Transverse colon (tissue), 4 donors: ENCODE measurements at regions not wholly inside any gene's neighbourhood (a gene's known extent, or its start where the extent isn't known, plus 50 kb on each side); places are given as distances from the start of the nearest gene placed in this dataset.

Experiments
- DNase-seq: peaks from one replicate; pipeline ENCODE4 v3.0.0-alpha.2; 2019
- H3K27ac ChIP-seq, 4 donors: fragments of 200-600 bp; sonication (generic); 2 replicates each; pipeline ENCODE4 v1.5.1; 2016 to 2018; ENCODE audit warnings: inconsistent platforms in 4 of 4
- H3K27me3 ChIP-seq: fragments of 200-600 bp; sonication (generic); 2 replicates; pipeline ENCODE4 v1.5.1; 2017; ENCODE audit warnings: inconsistent platforms
- H3K36me3 ChIP-seq, 4 donors: fragments of 200-600 bp; sonication (generic); 2 replicates each; pipeline ENCODE4 v1.5.1; 2017 to 2019; ENCODE audit warnings: inconsistent platforms in 4 of 4
- H3K4me1 ChIP-seq, 4 donors: fragments of 200-600 bp; sonication (generic); 2 replicates each; pipeline ENCODE4 v1.5.1; 2017 to 2020; ENCODE audit warnings: inconsistent platforms in 4 of 4
- H3K4me3 ChIP-seq, 4 donors: fragments of 200-600 bp; sonication (generic); 1 replicate in 1 of 4; 2 replicates in 3 of 4; pipeline versions ENCODE4 v1.5.1 to v1.6.1; 2017 to 2019; ENCODE audit warnings: inconsistent platforms in 4 of 4
- H3K9me3 ChIP-seq, 2 donors: fragments of 200-600 bp; sonication (generic); 2 replicates each; pipeline ENCODE4 v1.5.1; 2017 to 2019; ENCODE audit warnings: inconsistent platforms in 2 of 2
- EP300 ChIP-seq: sonication (generic); formaldehyde crosslinking; IDR thresholded peaks from one replicate; pipeline ENCODE4 v1.6.1; 2017; ENCODE audit warnings: antibody characterized with exemption, low read depth
- POLR2A ChIP-seq: fragments of 450-650 bp; IDR thresholded peaks from one replicate; pipeline ENCODE4 v1.6.1; 2016; ENCODE audit warnings: antibody characterized with exemption, mild to moderate bottlenecking, moderate library complexity
- POLR2AphosphoS5 ChIP-seq, 3 donors: sonication (generic); formaldehyde crosslinking; IDR thresholded peaks; one replicate each; pipeline ENCODE4 v1.6.1; 2016; ENCODE audit warnings: antibody characterized with exemption in 3 of 3
- WGBS, 2 donors: methylation state at CpG; one replicate each; pipeline ENCODE4 v1.1.5; 2018; ENCODE audit warnings: low coverage in 1 of 2; 5-methylcytosine and 5-hydroxymethylcytosine counted together
- in situ Hi-C, 4 donors: fragments of 200-750 bp; cut with MboI; loops; one replicate each; pipeline versions ENCODE4 v1.15.0 to v1.15.1; 2017; ENCODE audit warnings: low sequenced_read_pairs in 3 of 4, low pct_ligation_motif_present in 1 of 4, low pct_unique_long_range_greater_than_20kb in 1 of 4
- intact Hi-C: fragments of 100-400 bp; cut with DNase I; formaldehyde crosslinking; loops from one replicate; pipeline ENCODE4 v1.15.1; 2023; ENCODE audit warnings: low total_unique reads
- TF ChIP-seq, protein P1 (sequence below), 5 experiments: fragments of 200-600 bp in 3 of 5; fragments of 450-650 bp in 2 of 5; sonication (generic) in 3 of 5; IDR thresholded peaks; 1 replicate in 2 of 5; 2 replicates in 3 of 5; pipeline ENCODE4 v1.5.1; 2016 to 2017; ENCODE audit warnings: antibody characterized with exemption in 5 of 5, inconsistent platforms in 3 of 5, mild to moderate bottlenecking in 2 of 5, moderate library complexity in 1 of 5

DNA sequence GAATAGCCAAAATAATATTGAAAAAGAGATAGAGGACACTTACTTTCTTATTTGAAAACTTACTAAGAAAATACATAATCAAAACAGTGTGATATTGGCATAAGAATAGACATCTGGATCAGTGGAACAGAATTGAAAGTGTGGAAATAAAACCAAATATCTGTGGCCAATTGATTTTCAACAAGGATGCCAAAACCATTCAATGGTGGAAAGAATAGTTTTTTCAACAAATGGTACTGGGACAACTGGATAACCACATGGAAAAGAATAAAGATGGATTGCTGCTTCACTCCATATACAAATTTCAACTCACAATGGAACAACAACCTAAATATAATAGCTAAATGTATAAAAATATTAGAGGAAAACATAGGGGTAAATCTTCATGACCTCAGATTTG lies 152.5 kb upstream of the GPR149 start:
- Histone ChIP-seq H3K4me1 (no peaks in the 10 kb centered on the region), H3K27ac (no peak overlapping the region), H3K36me3 (no peaks in the 10 kb centered on the region), H3K4me3 (no peak overlapping the region), H3K9me3 (no peaks in the 10 kb centered on the region), H3K27me3 (no peaks in the 10 kb centered on the region)
- intact Hi-C loops (no loop called here), in situ Hi-C loops (no loop called here)
- no peak for TF ChIP-seq POLR2AphosphoS5 (IDR thresholded peaks at IDR 0.05)
- no peak for DNase-seq

DNA sequence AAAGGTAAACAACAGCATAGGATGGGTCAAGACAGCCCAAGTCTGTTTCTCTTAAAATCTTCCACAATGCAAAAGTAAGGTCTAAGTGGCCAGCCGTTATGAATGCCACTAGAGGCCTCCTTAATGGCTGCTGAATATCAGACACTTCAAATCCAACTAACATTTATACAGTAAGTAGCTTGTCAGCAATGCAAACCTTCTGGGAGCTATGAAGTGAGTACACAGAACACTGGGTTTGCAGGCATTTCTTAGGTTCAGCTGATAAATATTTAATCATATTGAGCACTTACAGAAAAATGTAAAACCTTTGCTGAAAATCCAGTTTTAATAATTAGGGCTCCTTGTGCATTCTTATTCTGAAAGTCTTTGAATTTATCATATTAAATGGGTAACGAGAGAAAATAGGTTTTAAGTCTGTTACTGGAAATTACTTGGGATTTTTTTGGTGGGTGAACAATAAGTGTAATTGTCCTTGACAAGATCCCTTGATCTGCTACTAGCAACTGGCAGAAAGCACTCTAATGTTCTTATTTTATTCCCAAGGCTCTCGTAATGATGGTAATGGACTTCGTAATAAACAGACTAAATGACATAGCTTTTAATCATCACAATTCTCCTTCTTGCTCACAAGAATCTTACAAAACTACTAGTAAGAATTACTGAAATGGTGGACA lies 141.7 kb upstream of the GPR149 start:
- DNase-seq, result no peak
- Histone ChIP-seq H3K36me3 (no peaks in the 10 kb centered on the region), H3K4me3 (no peak overlapping the region), H3K4me1 (no peaks in the 10 kb centered on the region), H3K9me3 (no peaks in the 10 kb centered on the region), H3K27ac (no peak overlapping the region), H3K27me3 (no peaks in the 10 kb centered on the region)
- intact Hi-C loops (no loop called here), in situ Hi-C loops (no loop called here)
- no peak for TF ChIP-seq POLR2A
- TF ChIP-seq, protein P1, sequence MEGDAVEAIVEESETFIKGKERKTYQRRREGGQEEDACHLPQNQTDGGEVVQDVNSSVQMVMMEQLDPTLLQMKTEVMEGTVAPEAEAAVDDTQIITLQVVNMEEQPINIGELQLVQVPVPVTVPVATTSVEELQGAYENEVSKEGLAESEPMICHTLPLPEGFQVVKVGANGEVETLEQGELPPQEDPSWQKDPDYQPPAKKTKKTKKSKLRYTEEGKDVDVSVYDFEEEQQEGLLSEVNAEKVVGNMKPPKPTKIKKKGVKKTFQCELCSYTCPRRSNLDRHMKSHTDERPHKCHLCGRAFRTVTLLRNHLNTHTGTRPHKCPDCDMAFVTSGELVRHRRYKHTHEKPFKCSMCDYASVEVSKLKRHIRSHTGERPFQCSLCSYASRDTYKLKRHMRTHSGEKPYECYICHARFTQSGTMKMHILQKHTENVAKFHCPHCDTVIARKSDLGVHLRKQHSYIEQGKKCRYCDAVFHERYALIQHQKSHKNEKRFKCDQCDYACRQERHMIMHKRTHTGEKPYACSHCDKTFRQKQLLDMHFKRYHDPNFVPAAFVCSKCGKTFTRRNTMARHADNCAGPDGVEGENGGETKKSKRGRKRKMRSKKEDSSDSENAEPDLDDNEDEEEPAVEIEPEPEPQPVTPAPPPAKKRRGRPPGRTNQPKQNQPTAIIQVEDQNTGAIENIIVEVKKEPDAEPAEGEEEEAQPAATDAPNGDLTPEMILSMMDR (IDR thresholded peaks at IDR 0.05), result no peak
- TF ChIP-seq POLR2AphosphoS5 (IDR thresholded peaks at IDR 0.05), result no peak
- no peak for TF ChIP-seq EP300
- WGBS, 2 donors, result 45 to 65% methylated on average over 4 of the region's 4 CpGs

DNA sequence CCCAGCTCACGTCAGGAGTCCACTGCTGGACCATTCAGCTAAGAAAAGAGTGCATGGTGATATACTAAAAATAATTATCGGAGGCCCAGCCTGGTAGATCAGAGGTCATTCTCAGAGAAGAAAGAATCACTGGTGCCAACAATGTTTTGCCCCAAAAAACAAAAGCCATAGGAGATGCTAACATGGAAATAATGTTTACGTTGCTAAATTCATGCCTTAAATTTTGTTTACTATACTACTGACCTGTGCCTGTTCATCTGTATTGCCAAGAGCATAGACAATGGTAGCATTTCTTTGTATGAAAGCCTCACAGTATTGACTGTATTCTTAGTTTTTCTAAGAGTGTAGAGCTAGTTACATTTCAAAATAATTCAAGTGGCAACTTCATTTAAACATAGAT lies 138.1 kb upstream of the GPR149 start:
- TF ChIP-seq POLR2A (no peak), POLR2AphosphoS5 (IDR thresholded peaks at IDR 0.05) (no peak), EP300 (no peak)
- TF ChIP-seq, protein P1 (IDR thresholded peaks at IDR 0.05), result no peak
- Histone ChIP-seq H3K27me3 (no peaks in the 10 kb centered on the region), H3K4me1 (no peaks in the 10 kb centered on the region), H3K36me3 (no peaks in the 10 kb centered on the region), H3K4me3 (no peak overlapping the region), H3K27ac (no peak overlapping the region), H3K9me3 (no peaks in the 10 kb centered on the region)
- intact Hi-C loops (no loop called here), in situ Hi-C loops (no loop called here)
- WGBS, 2 donors, result 70 to 85% methylated on average over 3 of the region's 3 CpGs
- DNase-seq, result no peak

DNA sequence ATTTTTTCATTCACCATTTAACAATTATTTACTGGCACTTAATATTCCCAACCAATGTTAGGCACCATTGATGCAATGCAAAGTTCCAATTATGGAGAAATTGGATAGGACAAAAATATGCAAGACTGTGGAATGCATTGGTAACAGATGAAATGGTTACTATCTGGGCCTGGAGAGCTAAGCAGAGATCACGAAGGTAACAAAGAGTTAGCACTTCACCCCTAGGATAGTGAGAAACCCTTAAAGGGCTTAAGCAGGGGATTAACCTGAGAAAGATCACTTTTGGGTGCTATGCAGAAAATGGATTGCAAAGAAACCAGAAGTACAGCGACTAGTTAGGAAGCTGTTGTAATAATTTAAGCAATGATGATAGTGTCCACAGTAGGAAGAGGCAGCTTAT lies 129.6 kb upstream of the GPR149 start:
- TF ChIP-seq POLR2A (no peak), EP300 (no peak), POLR2AphosphoS5 (IDR thresholded peaks at IDR 0.05) (no peak)
- TF ChIP-seq, protein P1 (IDR thresholded peaks at IDR 0.05), result no peak
- H3K9me3 ChIP-seq, result no peaks in the 10 kb centered on the region
- in situ Hi-C loops (no loop called here), intact Hi-C loops (no loop called here)
- H3K4me3 ChIP-seq, result no peak overlapping the region
- no peaks in the 10 kb centered on the region for H3K4me1 ChIP-seq
- no peaks in the 10 kb centered on the region for H3K36me3 ChIP-seq
- H3K27me3 ChIP-seq, result no peaks in the 10 kb centered on the region
- no peak overlapping the region for H3K27ac ChIP-seq
- no peak for DNase-seq
- WGBS, 2 donors, result 69 to 83% methylated on average over 2 of the region's 2 CpGs

DNA sequence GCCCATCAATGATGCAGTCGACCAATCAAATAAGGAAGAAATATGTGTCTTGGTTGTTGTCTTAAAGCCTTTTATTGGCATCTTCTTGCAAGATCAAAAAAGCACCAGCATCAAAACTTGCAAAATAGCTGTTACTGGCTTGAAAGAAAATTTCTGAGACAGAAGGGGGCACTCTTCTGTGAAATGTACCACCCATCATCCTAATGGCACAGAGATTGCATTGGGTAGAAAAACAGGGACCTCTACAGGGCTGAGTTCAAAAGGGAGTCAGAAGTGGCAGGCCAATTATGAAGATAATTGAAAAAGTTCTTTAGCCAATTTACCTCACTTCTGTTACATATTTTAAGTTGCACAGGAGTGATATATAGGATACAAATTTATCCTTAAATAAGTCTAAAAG lies 122.3 kb upstream of the GPR149 start:
- TF ChIP-seq POLR2AphosphoS5 (IDR thresholded peaks at IDR 0.05) (no peak), EP300 (no peak), POLR2A (no peak)
- TF ChIP-seq, protein P1 (IDR thresholded peaks at IDR 0.05), result no peak
- intact Hi-C loops, result no loop called here
- Histone ChIP-seq H3K27ac (no peak overlapping the region), H3K36me3 (no peaks in the 10 kb centered on the region), H3K4me3 (no peak overlapping the region), H3K27me3 (no peaks in the 10 kb centered on the region), H3K4me1 (no peaks in the 10 kb centered on the region), H3K9me3 (no peaks in the 10 kb centered on the region)
- in situ Hi-C loops, result no loop called here
- WGBS, 2 donors, result 19 to 50% methylated on average over 1 of the region's 1 CpG
- DNase-seq, result no peak
